Activated CD8-positive, alpha-beta memory T cell treated with anti-CD3 and anti-CD28 coated beads, Interleukin-2, amount 50 U/mL, for 48 hours (primary cell): ENCODE measurements at regions not wholly inside any gene's neighbourhood (a gene's known extent, or its start where the extent isn't known, plus 50 kb on each side); places are given as distances from the start of the nearest gene placed in this dataset.

ENCODE experiments used
- DNase-seq: peaks from one replicate; pipeline ENCODE4 v3.0.0-alpha.2; 2020

DNA sequence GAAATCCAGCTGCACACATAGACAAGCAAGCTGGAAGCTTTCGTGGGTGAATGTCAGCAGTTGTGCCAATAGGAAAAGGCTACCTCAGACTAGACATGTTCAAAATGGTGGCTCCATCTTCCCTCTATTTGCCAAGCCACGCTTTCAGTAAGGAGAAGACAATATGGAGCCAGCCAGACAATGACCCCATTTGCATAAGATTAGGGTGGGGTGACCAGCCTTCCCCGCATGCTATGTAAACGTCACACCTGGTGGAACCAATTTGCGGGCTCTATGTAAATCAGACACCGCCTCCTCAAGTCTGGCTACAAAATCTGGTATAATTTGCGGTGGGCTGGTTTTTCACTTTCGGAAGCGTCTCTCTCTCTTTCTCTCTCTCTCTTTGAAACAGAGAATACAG is 297.4 kb upstream of the PCDH15 start:
- DNase-seq: no peak

DNA sequence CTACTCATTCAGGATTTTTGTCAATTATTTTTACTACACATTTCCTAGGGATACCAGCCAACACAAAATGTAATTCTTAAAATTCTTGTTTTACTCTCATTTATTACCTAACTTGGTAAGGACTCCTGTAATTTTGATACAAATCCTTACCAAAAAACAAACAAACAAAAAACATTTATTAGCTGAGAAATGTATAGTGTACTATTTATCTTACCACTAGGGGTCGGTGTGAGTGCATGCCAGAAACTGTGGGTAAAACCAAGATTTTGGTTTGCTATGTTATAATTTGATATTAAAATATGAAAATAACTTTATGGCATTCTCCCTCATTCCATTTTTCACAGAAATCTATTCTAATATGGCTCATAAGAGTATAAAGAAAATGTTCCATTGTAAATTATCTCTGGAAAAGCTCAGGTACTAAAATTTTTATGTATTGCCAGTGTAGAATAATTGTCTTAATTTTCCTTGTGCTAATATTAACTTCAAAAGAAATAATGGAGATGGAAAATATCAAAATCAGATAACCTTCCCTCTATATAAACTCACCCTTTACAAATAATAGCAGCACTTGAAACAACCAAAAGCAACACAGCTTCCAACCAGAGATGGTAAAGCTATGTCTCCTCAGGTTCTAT is 290.8 kb upstream of the PCDH15 start:
- no peak for DNase-seq

DNA sequence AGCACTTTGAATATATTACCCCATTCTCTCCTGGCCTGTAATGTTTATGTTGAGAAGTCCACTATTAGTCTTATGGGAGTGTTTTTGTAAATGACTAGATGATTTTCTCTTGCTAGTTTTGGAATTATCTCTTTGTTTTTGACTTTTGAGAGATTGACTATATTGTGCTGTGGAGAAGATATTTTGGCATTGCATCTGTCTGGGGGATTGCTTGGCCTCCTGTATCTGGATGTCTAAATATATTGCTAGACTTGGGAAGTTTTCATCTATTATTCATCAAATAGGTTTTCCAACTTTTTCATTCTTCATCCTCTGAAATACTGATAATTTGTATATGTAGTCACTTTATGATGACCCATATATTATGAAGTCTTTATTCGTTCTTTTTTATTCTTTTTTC is 277.1 kb upstream of the PCDH15 start:
- no peak for DNase-seq

DNA sequence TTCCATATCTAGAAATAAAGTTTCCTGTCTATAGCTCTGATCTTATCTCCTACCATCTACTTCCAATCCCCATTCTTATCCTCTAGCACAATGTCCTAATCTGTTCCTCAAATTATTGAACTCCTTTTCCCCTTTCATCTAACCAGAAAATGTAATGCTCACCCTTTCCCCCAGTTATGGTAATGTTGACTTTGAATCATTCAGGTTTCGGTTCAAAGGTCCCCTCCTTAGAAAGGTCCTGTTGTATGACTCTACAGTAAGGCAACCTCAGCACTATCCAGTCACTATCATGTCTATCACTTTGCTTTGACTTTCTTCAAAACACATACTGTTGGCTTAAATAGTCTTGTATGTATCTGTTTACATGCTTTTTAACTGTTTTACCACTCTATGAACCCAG is 264.2 kb upstream of the PCDH15 start:
- no peak for DNase-seq

DNA sequence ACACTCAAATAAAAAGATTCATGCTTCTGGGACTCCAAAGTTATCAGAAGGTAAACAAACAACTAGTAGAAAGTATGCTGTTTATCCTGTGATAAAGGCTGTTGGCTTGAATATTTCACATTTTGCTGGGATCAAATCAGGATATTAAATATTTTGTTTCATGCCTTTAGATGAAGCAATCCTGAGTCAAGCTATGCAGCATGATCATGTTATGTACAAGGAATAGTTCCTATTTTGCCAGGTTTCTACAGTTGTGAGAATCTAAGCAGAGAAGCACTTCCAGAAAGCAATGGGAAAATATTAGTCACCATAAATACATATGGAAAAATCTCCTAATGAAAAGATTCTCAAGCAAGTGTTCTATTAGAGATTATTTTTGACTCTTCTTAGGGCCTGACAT is 262.8 kb upstream of the PCDH15 start:
- DNase-seq: no peak

DNA sequence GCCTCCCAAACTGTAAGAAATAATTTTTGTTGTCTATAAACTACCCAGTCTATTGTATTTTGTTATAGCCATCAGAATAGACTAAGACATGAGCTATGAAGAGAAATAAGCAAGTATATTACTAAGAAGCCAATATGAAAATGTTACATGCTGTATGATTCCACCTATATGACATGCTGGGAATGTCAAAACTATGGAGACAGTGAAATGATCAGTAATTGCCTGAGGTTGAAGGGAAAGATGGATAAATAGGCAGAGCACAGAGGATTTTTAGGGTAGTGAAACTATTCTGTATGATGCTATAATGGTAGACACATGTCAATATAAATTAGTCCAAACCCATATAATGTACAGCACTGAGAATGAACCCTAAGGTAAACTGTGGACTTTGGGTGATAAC is 261.3 kb upstream of the PCDH15 start:
- DNase-seq: no peak

DNA sequence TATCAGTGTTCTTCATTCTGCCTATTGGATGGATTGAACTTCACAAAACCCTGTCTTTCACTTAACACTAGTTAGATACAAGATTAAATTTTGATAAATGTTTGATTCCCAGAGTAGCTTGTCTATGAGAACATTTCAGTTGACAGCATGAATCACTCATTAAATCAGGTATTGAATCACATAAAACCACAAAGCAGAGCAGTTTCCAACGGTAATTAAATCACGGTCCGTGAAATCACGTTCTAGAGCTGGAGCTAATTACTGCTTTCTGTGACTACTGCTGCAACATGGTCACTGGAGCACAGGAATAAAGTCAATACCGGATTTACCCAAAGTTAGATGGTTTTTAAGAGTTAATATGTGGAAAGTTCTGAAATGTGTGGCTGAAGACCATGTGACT is 257.8 kb upstream of the PCDH15 start:
- DNase-seq: no peak

DNA sequence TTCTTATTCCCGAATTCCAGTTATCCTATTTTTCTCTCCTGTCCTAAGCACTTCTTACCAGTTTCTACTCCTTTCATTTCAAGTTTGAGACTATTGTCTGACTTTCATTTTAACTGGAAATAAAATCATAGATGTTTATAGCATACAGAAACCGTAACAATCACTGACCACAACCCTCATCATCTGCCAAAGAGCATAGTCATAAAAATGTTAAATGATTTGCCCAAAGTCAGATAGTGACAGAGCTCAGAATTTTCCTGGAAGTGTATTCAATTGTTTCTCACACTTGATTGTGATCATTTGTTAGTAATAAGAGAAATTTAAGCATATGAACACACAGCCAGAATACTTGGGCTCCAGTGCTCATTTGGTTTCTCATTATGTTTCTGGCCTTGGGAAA is 250.5 kb upstream of the PCDH15 start:
- no peak for DNase-seq

DNA sequence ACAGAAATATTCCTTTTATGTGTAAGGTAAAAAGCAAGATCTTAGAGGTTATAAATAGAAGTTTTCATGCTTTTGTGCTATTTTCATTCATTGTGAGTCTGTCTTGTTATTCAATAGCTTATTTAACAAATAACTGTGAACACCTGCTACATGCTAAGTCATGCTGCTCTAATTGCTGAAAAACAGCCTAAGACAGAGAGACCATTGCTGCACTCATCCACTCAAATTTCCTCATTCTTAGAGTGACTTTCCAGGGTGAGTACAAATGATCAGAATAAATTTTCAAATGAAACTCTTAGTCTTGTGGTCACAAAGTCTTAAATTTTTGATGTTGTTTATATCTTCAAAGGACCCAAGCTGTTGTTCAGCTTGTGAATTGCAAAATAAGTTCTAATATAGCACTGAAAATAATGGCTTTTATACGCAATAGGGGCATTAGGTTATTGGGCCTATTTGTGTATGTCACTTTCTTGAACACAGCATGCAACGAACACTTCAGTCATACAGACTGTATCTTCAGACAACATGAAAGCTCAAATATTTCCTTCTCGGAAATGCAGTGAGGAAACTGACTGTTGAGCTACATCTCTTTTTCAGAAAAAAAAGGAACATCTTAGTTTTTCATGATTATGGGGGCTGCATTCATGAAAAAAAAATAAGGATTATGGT is 247.9 kb upstream of the PCDH15 start:
- no peak for DNase-seq

DNA sequence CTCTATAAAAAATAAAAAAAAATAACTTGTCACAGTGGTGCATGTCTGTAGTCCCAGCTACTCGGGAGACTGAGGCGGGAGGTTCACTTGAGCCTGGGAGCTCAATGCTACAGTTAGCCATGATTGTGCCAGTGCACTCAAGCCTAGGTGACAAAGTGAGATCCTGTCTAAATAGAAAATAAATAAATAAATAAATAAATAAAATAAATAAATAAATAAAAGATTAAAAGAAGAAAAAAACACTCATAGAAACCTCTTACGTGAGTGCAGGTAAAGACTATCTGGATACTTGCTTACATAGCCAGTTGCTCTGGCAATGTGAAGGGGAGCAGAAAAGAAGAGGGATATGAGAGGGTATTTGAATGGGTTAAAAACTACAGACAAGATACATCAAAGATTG is 242.5 kb upstream of the PCDH15 start:
- DNase-seq: no peak

DNA sequence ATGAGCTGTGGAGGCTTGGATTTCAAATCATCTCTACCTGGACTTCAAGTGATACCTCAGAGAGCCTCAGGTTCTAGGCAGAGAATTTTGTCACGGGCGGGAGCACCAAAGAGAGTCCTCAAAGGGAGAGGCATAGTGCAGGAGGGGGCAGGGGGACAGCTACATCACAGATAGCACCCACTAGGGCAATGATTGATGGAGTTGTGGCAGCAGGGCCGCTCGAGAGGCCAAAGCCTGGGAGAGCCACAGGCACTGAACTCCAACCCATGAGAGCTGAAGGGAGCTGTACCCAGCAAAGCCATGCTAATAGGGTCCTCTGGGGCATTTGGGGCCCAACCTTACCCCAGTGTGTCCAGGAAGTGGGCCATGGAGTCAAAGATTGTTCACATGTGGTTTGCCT is 232.0 kb upstream of the PCDH15 start:
- no peak for DNase-seq

DNA sequence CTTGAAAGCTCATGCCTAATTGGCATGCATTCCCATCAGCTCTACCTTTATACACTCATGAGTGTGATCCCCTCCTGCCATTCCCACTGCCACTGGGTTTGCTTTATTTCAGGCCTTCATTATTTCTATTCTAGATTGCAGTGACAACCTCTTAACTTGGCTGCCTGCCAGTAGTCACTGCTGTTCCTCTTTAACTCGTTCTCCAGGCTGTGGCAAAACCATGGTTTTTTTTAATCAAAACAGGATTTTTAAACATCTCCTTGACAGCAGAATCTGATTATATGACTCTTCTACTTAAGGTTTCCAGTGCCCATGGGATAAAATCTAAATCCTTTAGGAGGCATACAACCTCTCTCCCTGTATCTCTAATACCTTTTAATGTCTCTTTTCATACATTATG is 223.7 kb upstream of the PCDH15 start:
- DNase-seq: no peak

DNA sequence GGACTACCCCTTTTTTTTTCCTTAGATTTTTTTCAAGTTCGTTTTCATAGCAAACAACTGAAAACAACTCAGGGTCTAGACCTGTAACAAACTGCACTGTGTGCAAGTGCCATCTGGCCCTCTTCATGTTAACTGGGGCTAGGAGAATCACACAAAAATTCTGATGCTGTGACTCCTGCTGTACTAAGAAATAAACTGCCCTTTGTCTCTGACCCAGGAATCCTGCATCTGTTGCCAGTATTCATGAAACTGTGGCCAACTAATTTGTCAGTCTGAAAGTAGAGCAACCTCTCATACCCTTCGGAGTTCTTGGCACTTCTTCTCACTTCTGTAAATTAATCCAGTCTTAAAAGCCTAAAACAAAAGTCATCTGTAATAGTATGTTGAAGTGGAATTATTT is 218.4 kb upstream of the PCDH15 start:
- no peak for DNase-seq

DNA sequence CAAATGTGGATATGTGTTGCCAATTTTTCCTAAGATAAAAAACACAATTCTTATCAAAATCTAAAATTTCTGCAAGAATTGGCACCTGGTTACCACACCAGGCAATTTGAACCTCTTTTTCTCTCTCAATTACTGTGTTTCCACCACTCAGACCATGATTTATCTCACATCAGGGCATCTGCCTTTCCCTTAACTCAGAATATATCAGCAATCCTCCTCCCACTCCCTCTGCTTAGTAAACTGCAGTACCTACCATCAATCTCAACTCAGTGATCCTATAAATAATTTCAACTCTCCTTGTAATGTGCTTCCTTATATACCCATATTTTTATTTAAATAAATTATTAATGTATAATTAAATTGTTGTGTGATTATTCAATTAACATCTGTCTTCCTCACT is 212.3 kb upstream of the PCDH15 start:
- DNase-seq: no peak

DNA sequence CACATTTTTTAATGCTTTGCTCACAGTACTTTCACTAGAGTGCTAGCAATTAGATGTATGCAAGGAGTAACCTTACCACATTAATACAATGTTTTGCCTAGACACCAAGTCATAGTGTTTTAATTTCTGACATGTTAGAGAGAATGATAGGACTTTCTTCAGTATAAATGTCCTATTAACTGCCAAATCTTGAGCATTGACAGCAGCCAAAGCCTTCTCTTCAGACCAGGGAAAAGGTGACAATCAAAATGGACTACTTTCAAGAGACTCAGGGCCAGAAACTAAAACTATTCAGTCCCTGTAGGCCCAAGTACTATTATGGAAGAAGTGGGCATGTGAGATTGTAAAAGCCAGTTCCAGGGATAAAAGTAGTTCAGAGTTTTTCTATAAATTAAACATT is 201.4 kb upstream of the PCDH15 start:
- DNase-seq: no peak

DNA sequence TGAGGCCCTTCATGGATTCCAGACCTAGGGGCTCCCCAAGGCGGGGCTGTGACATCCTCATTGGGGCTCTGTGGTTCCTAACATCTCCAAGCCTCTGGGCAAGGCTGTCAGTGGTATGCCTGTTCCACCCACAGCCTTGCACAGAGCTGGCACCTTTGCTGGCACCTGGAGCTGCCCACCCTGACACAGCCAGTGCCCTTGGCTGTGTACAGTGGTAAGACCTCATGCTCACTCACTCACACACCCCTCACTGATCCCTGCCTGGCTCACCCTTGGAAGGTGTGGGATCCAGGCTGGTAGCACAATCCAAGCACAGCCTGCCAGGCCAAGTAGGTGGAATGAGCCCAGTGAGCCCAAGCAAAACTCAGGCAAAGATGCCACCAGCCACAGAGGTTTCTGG is 200.4 kb upstream of the PCDH15 start:
- no peak for DNase-seq

DNA sequence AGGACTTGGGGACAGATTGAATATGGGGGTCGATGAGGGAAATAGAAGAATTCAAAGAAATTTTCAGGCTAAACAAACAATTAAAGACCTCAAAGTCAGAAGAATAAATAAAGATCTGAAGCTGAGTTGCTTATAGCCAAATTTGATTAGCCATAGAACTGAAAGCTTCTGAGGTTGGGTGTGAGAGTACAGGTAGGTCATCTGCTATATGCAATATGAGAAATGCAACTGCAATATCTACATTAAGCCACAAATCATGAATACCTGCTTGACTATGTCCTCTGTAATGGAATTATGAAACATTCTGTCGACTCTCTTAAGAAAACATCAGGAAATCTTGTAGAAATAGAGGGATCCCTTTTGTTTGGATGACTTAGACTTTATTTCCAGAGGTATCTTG is 192.1 kb upstream of the PCDH15 start:
- no peak for DNase-seq

DNA sequence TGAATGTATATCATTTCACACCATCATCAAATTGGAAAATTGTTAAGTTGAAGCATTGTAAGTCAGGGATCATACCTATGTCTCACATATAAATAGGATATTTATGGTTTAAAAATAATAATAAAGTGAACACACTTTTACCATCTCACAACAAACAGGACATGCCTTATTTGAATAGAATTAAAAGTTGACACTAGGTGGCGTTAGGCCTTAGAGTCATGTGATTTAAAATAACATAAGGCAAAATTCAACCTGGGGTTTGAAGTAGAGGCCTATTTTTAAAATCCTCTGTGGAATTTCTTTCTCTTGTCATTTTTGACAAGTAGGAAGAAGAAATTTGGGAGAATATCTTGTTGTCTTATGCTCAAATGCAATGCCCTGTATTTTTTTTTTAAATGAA is 184.7 kb upstream of the PCDH15 start:
- DNase-seq: no peak

DNA sequence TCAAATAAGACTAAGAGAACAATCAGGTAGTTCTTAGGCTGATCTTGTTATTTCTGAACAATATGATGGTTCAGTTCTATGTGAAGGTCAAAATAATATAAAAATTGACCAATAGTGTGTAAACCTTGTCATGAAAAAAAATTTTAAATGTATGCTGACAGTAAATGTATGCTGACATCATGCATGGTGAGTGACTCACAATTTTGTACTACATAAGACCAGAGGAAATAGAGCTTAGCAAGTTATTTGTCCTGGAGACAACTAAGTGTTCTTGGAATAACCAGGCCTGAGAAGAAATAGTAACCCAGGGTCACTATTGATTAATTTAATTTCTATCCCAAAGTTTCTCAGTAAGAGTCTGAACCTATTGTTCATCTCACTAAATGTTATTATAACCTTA is 182.2 kb upstream of the PCDH15 start:
- DNase-seq: no peak

DNA sequence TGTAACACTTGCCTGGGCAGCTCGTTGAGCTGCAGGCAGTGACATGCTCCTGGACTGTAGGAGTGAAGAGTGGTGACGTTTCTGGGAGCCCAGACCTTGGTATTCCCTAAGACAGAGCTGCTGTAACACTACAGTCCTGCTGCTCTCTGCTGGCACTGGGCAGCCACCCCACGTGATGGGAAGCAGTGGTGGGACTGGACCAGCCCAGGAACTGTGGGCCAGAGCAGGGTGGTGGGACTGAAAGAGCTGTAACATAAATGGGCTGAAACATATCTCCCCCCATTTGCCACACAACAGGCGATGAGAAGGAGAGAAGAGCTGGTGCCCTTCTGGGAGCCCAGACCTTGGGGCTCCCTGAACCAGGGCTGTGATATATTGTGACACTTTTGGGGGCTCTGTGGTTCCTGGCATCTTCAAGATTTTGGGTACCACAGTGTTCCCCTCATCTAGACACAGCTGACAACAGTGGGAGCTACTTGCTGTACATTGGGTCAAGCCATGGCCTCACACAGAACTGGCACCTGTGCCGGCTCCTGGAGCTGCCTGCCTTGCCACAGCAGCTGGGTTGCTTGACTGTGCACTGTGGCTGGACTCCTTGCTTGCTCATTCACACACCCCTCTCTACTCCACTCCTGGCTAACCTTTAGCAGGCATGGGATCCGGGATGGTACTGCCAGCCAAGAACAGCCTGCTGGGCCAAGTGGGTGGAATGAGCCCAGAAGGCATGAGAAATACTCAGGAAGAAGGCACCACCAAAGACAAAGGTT is 161.3 kb upstream of the PCDH15 start:
- no peak for DNase-seq

DNA sequence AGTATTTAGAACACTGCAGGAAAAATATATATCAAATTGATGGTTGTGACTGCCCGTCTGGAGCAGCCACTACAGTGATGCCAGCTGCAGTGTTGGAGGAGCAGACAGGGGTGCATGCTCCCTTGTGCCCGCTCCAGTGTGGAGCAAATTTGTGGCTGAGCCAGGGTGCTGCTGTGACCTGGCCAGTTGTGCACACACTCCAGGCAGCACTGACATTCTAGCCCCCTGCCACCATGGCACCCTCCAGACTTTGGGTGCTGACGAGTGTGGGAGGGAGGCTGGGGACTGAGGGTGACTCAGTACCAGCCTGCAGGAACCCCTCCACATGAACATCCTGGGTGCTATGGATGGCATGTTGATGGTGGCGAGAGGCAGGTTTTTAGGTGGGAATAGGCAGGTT is 160.0 kb upstream of the PCDH15 start:
- DNase-seq: no peak

DNA sequence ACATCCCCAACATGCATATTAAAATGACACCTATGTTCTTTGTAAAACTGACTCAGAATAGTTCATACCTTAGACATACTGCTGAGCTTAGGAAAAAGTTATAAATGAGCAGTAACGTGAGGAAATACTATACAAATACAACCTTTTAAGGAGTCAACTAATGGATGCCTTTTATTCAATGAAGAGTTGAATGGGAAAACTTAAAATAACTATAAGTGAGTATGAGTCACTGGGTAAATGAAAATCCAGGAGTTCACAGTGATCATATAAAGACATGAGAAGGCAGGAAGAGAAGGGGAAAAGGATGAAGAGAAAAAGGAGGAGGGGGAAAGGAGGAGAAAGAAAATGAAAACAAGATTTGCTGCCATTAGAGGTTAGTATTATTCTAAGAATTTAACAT is 157.8 kb upstream of the PCDH15 start:
- DNase-seq: no peak

DNA sequence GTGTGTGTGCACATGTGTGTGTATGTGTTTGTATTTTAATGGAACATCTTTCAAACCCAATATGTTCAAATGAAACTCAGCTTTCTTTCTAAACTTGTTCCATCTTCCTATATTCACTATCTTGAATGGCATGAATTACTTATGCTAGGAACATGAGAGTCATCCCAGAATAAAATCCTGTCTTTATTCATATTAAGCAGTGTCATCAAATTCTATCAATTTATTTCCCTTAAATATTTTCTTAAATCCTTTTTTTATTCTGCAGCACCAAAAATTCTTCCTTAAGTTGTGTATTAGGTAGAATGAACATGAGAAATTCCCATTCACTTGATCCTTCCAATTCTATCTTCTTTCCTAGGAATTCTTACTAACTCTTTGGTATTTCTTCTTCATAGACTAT is 146.6 kb upstream of the PCDH15 start:
- no peak for DNase-seq

DNA sequence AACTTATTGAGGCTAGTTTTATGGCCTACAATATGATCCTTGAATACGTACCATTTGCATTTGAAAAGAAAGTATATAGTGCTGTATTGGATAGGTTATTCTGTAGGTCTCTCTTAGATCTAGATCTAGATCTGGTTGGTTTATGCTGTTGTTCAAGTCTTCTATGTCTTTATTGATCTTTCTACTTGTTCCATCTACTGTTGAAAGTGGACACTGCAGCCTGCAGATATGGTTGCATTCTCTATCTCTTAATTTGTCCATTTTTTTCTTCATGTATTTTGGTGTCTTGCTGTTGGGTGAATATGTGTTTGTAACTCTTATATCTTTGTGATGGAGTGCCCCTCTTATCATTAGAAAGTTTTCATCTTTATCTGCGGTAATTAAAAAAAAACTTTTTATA is 139.4 kb upstream of the PCDH15 start:
- no peak for DNase-seq

DNA sequence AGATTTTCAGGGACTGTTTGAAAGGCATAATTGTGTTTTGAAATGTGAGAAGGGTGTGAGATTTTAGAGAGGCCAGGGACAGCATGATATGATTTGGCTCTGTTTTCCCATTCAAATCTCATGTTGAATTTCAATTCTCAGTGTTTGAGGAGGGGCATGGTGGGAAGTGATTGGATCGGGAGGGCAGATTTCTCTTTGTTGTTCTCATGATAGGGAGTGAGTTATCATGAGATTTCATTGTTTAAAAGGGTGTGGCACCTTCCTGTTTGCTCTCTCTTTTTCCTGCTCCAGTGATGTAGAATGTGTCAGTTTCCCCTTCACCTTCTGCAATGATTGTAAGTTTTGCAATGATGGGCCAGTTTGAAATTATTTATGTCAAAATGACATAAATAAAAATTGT is 113.0 kb upstream of the PCDH15 start:
- DNase-seq: no peak
